HepG2 (cell line): ENCODE measurements at regions not wholly inside any gene's neighbourhood (a gene's known extent, or its start where the extent isn't known, plus 50 kb on each side); places are given as distances from the start of the nearest gene placed in this dataset.

ENCODE experiments used
- ATAC-seq: fragments of 200-7000 bp; cut with Tn5 transposase; 3 replicates; pipeline ENCODE4 v1.9.1; 2020; ENCODE audit warnings: mild to moderate bottlenecking, moderate library complexity
- BruUV-seq: library from RNA; stranded (reverse); fragments of 400-500 nt; replicated peaks from 2 replicates; lab custom pipeline; 2021; lab: Mats Ljungman, UMichigan
- CTCF ChIA-PET: fragments of 300-600 bp; formaldehyde crosslinking; extraction: SDS; loops from one replicate; lab custom pipeline; 2021; ENCODE audit warnings: low total read pairs, inconsistent platforms, low intra/inter-chr PET ratio; lab: Yijun Ruan, JAX
- POLR2A ChIA-PET: fragments of 350-600 bp; sonication (Branson Sonifier 250); formaldehyde crosslinking; loops from one replicate; lab custom pipeline; 2020; ENCODE audit warnings: antibody characterized with exemption, inconsistent platforms; lab: Yijun Ruan, JAX
- DNase-seq: peaks from one replicate; pipeline ENCODE4 v3.0.0-alpha.2; 2015; ENCODE audit warnings: low spot score
- FAIRE-seq: peaks from 3 replicates; lab custom pipeline; 2011; peaks lifted over from hg19 to GRCh38; lab: Jason Lieb, UNC
- H2AFZ ChIP-seq: one replicate; pipeline ENCODE4 v1.6.1; 2011; ENCODE audit warnings: low read length, inconsistent platforms
- H3K27ac ChIP-seq: fragments of 300-600 bp; 3 replicates; pipeline ENCODE4 v1.8.0; 2011; ENCODE audit warnings: mixed run types, mild to moderate bottlenecking, mixed read lengths, low read length, inconsistent platforms; ENCODE audit not compliant: insufficient read depth; ENCODE audit errors: extremely low read length
- H3K27me3 ChIP-seq, 2 experiments: fragments of 200-600 bp in 1 of 2; 2 replicates in 1 of 2; 3 replicates in 1 of 2; pipeline versions ENCODE4 v1.6.0 to v1.8.0; 2011; ENCODE audit warnings: low read length in 2 of 2, mild to moderate bottlenecking in 2 of 2, moderate library complexity in 2 of 2, inconsistent platforms in 1 of 2; ENCODE audit not compliant: insufficient read depth in 2 of 2, control insufficient read depth in 1 of 2
- H3K36me3 ChIP-seq, 2 experiments: fragments of 200-600 bp in 1 of 2; replicated peaks in 1 of 2; 2 replicates in 1 of 2; 3 replicates in 1 of 2; pipeline versions ENCODE4 v1.5.1 to v1.8.0; 2011; ENCODE audit warnings: low read length in 2 of 2, inconsistent platforms in 1 of 2; ENCODE audit not compliant: insufficient read depth in 2 of 2, control insufficient read depth in 1 of 2
- H3K4me1 ChIP-seq: 2 replicates; pipeline ENCODE4 v1.5.1; 2012; ENCODE audit warnings: low read length, inconsistent platforms; ENCODE audit not compliant: insufficient read depth
- H3K4me2 ChIP-seq: 2 replicates; pipeline ENCODE4 v1.6.0; 2011; ENCODE audit warnings: low read depth, low read length, inconsistent platforms
- H3K4me3 ChIP-seq, 3 experiments: fragments of 200-600 bp in 1 of 3; sonication (generic), shearing (Covaris generic) in 1 of 3; replicated peaks in 1 of 3; 2 replicates each; pipeline ENCODE4 v1.5.1; 2011 to 2016; ENCODE audit warnings: low read length in 3 of 3, inconsistent platforms in 2 of 3, low read depth in 2 of 3, mild to moderate bottlenecking in 2 of 3, control low read depth in 1 of 3, mixed read lengths in 1 of 3; ENCODE audit not compliant: insufficient read depth in 1 of 3
- H3K79me2 ChIP-seq: one replicate; pipeline ENCODE4 v1.6.1; 2011; ENCODE audit warnings: low read length, inconsistent platforms; ENCODE audit not compliant: insufficient read depth
- H3K9ac ChIP-seq: 2 replicates; pipeline ENCODE4 v1.6.0; 2011; ENCODE audit warnings: mild to moderate bottlenecking, low read depth, low read length, inconsistent platforms; ENCODE audit not compliant: insufficient read depth
- H3K9me3 ChIP-seq: 2 replicates; pipeline ENCODE4 v1.5.1; 2012; ENCODE audit warnings: mild to moderate bottlenecking, low read length
- H4K20me1 ChIP-seq: 2 replicates; pipeline ENCODE4 v1.6.0; 2011; ENCODE audit warnings: inconsistent platforms, mild to moderate bottlenecking, low read length, moderate library complexity; ENCODE audit not compliant: insufficient read depth
- AGO2 ChIP-seq: fragments of 200-400 bp; formaldehyde crosslinking; optimal IDR thresholded peaks from 2 replicates; pipeline ENCODE3; 2017; ENCODE audit warnings: mild to moderate bottlenecking, low read depth, low read length, moderate library complexity
- HNF1A ChIP-seq, 2 experiments: sonication (generic) in 1 of 2; formaldehyde crosslinking in 1 of 2; IDR thresholded peaks; 2 replicates each; pipeline versions ENCODE4 v1.4.0 to v1.6.1; 2016 to 2020; ENCODE audit warnings: borderline replicate concordance in 1 of 2, low read depth in 1 of 2, mild to moderate bottlenecking in 1 of 2, missing genetic modification reagents in 1 of 2
- MATR3 ChIP-seq: sonication (generic); formaldehyde crosslinking; IDR thresholded peaks from 2 replicates; pipeline ENCODE4 v1.4.0; 2020; ENCODE audit warnings: missing genetic modification reagents
- PHF8 ChIP-seq: sonication (generic); formaldehyde crosslinking; IDR thresholded peaks from 2 replicates; pipeline ENCODE4 v1.5.0; 2020; ENCODE audit warnings: missing genetic modification reagents
- RXRA ChIP-seq: sonication (generic); formaldehyde crosslinking; IDR thresholded peaks from 2 replicates; pipeline ENCODE4 v1.5.1; 2020; ENCODE audit warnings: missing genetic modification reagents
- TARDBP ChIP-seq: sonication (generic); formaldehyde crosslinking; IDR thresholded peaks from 2 replicates; pipeline ENCODE4 v1.8.0; 2022; ENCODE audit warnings: mild to moderate bottlenecking, missing genetic modification reagents
- ZBTB33 ChIP-seq: sonication (generic); formaldehyde crosslinking; IDR thresholded peaks from 2 replicates; pipeline ENCODE4 v1.4.0; 2020; ENCODE audit warnings: missing genetic modification reagents
- ZFX ChIP-seq: sonication (generic); formaldehyde crosslinking; IDR thresholded peaks from 2 replicates; pipeline ENCODE4 v1.4.0; 2020; ENCODE audit warnings: mild to moderate bottlenecking, low read depth, missing genetic modification reagents, moderate library complexity
- ZNF225 ChIP-seq: sonication (generic); formaldehyde crosslinking; IDR thresholded peaks from 2 replicates; pipeline ENCODE4 v1.4.0; 2020; ENCODE audit warnings: mild to moderate bottlenecking, missing genetic modification reagents
- ZNF280D ChIP-seq: sonication (generic); formaldehyde crosslinking; IDR thresholded peaks from 2 replicates; pipeline ENCODE4 v1.5.1; 2020; ENCODE audit warnings: mild to moderate bottlenecking, missing genetic modification reagents
- ZNF362 ChIP-seq: sonication (generic); formaldehyde crosslinking; IDR thresholded peaks from 2 replicates; pipeline ENCODE4 v1.4.0; 2020; ENCODE audit warnings: missing genetic modification reagents, mild to moderate bottlenecking, borderline replicate concordance
- ZNF567 ChIP-seq: sonication (generic); formaldehyde crosslinking; IDR thresholded peaks from 2 replicates; pipeline ENCODE4 v1.8.1; 2023; ENCODE audit warnings: mild to moderate bottlenecking, missing genetic modification reagents, borderline replicate concordance
- ZNF784 ChIP-seq: sonication (generic); formaldehyde crosslinking; IDR thresholded peaks from 2 replicates; pipeline ENCODE4 v1.5.1; 2020; ENCODE audit warnings: missing genetic modification reagents, mild to moderate bottlenecking, borderline replicate concordance
- WGBS: methylation state at CpG from one replicate; pipeline ENCODE4 v1.1.6; 2017; ENCODE audit warnings: low lambda C conversion rate; 5-methylcytosine and 5-hydroxymethylcytosine counted together
- in situ Hi-C: cut with HindIII; loops from 2 replicates; pipeline ENCODE4 v1.10.0; 2017; ENCODE audit warnings: low pct_unique_long_range_greater_than_20kb; ENCODE audit not compliant: extremely low pct_ligation_motif_present
- intact Hi-C: fragments of 100-400 bp; cut with micrococcal nuclease; formaldehyde crosslinking; loops from one replicate; pipeline ENCODE4 v1.10.0; 2022; ENCODE audit not compliant: unreplicated experiment

GRCh38 chr12:91542067-91542466, 359.4 kb upstream of the DCN start:
- POLR2A ChIA-PET: no interaction called here
- in situ Hi-C loops (no loop called here), intact Hi-C loops (no loop called here)
- Histone ChIP-seq H3K4me1 (no peaks in the 10 kb centered on the region), H3K79me2 (no peaks in the 10 kb centered on the region), H3K4me2 (no peak overlapping the region), H3K27me3 (no peaks in the 10 kb centered on the region), H3K4me3 (no peak overlapping the region), H3K27ac (no peak overlapping the region), H3K9me3 (peaks cover 37% of the 10 kb centered on the region), H3K36me3 (no peaks in the 10 kb centered on the region), H4K20me1 (no peaks in the 10 kb centered on the region), H3K9ac (no peak overlapping the region), H2AFZ (no peak overlapping the region)
- 0% methylated on average over 1 of the region's 1 CpG for WGBS
- CTCF ChIA-PET: no interaction called here
- no TSS peak for BruUV-seq
- FAIRE-seq (no peak), ATAC-seq (no peak), DNase-seq (no peak)
- TF ChIP-seq ZNF280D (CRISPR knock-in tag) (no peak), TARDBP (CRISPR knock-in tag) (no peak), ZNF567 (CRISPR knock-in tag) (no peak), HNF1A (IDR thresholded peaks at IDR 0.05; ENCODE audit: low read depth) (no peak), HNF1A (CRISPR knock-in tag; IDR thresholded peaks at IDR 0.05; ENCODE audit: borderline replicate concordance) (no peak), ZNF225 (CRISPR knock-in tag) (no peak), RXRA (CRISPR knock-in tag) (no peak), ZNF784 (CRISPR knock-in tag) (no peak), AGO2 (no peak), ZNF362 (no peak), MATR3 (no peak), PHF8 (CRISPR knock-in tag) (no peak), ZBTB33 (CRISPR knock-in tag) (no peak), ZFX (no peak)
